Esophagus squamous epithelium (tissue), 5 donors: ENCODE measurements at regions not wholly inside any gene's neighbourhood (a gene's known extent, or its start where the extent isn't known, plus 50 kb on each side); places are given as distances from the start of the nearest gene placed in this dataset.
"Not testable (repeated sequence)": the region's sequence is repeated elsewhere in the genome, so short reads cannot be mapped to it uniquely, and the experiment has no call there.

ENCODE experiments used
- DNase-seq: peaks from one replicate; lab custom pipeline; 2025; lab: John Stamatoyannopoulos, UW
- H3K27ac ChIP-seq, 4 donors: fragments of 200-600 bp; sonication (generic); one replicate each; pipeline ENCODE4 v1.5.1; 2016 to 2019; ENCODE audit warnings: mild to moderate bottlenecking in 1 of 4
- H3K27me3 ChIP-seq, 4 donors: fragments of 200-600 bp; sonication (generic); 1 replicate in 3 of 4; 2 replicates in 1 of 4; pipeline versions ENCODE4 v1.5.1 to v1.6.0; 2017 to 2021; ENCODE audit warnings: antibody characterized with exemption in 1 of 4
- H3K36me3 ChIP-seq, 3 donors: fragments of 200-600 bp; sonication (generic); one replicate each; pipeline ENCODE4 v1.5.1; 2016 to 2019
- H3K4me1 ChIP-seq, 3 donors: fragments of 200-600 bp; sonication (generic); one replicate each; pipeline ENCODE4 v1.5.1; 2017 to 2019
- H3K4me3 ChIP-seq, 4 donors: fragments of 200-600 bp; sonication (generic); 1 replicate in 3 of 4; 2 replicates in 1 of 4; pipeline ENCODE4 v1.5.1; 2016 to 2019; ENCODE audit warnings: mild to moderate bottlenecking in 2 of 4, moderate library complexity in 1 of 4
- H3K9me3 ChIP-seq, 3 donors: fragments of 200-600 bp; sonication (generic); one replicate each; pipeline ENCODE4 v1.5.1; 2016 to 2019
- POLR2A ChIP-seq, 4 donors: fragments of 450-650 bp; IDR thresholded peaks; one replicate each; pipeline ENCODE4 v1.6.1; 2017; ENCODE audit warnings: antibody characterized with exemption in 4 of 4, mild to moderate bottlenecking in 4 of 4, moderate library complexity in 3 of 4
- WGBS, 2 donors: methylation state at CpG; one replicate each; pipeline ENCODE4 v1.1.5; 2018; 5-methylcytosine and 5-hydroxymethylcytosine counted together
- intact Hi-C: fragments of 100-400 bp; cut with DNase I; formaldehyde crosslinking; loops from one replicate; pipeline ENCODE4 v1.15.0; 2022
- TF ChIP-seq, protein P1 (sequence below), 6 experiments: fragments of 450-650 bp in 4 of 6; fragments of 200-600 bp in 2 of 6; sonication (generic) in 2 of 6; IDR thresholded peaks; one replicate each; pipeline ENCODE4 v1.5.1; 2016 to 2019; ENCODE audit warnings: antibody characterized with exemption in 6 of 6, mild to moderate bottlenecking in 4 of 6, moderate library complexity in 4 of 6
- donor health status: DM: yes; HTN: yes; CAD: no.

DNA sequence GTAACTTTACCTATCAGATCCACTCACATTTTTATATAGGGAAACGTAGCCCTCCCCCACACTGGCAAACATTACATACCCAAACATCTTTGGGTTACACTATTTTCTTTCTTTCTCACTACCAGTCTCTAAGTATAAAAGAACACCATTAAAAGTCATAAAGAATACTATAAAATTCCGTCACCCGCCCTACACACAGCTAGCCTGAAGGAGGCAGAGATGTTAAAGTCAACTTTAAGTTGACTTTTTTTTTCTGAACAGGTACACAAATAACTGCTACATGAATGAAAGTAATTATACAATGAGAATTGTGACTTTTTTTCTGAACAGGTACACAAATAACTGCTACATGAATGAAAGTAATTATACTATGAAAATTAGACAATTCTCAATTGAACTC, 628.3 kb downstream of the NUP35 start:
- H3K4me1 ChIP-seq = no peaks in the 10 kb centered on the region
- H3K9me3 ChIP-seq = no peaks in the 10 kb centered on the region
- WGBS, 2 donors = 64 to 75% methylated on average over 3 of the region's 3 CpGs
- intact Hi-C loops = no loop called here
- H3K27ac ChIP-seq = no peak overlapping the region
- DNase-seq = no peak
- H3K4me3 ChIP-seq = no peak overlapping the region
- no peaks in the 10 kb centered on the region for H3K36me3 ChIP-seq
- H3K27me3 ChIP-seq = no peaks in the 10 kb centered on the region
- TF ChIP-seq, protein P1, sequence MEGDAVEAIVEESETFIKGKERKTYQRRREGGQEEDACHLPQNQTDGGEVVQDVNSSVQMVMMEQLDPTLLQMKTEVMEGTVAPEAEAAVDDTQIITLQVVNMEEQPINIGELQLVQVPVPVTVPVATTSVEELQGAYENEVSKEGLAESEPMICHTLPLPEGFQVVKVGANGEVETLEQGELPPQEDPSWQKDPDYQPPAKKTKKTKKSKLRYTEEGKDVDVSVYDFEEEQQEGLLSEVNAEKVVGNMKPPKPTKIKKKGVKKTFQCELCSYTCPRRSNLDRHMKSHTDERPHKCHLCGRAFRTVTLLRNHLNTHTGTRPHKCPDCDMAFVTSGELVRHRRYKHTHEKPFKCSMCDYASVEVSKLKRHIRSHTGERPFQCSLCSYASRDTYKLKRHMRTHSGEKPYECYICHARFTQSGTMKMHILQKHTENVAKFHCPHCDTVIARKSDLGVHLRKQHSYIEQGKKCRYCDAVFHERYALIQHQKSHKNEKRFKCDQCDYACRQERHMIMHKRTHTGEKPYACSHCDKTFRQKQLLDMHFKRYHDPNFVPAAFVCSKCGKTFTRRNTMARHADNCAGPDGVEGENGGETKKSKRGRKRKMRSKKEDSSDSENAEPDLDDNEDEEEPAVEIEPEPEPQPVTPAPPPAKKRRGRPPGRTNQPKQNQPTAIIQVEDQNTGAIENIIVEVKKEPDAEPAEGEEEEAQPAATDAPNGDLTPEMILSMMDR (IDR thresholded peaks at IDR 0.05) = no peak
- no peak for TF ChIP-seq POLR2A (IDR thresholded peaks at IDR 0.05)

DNA sequence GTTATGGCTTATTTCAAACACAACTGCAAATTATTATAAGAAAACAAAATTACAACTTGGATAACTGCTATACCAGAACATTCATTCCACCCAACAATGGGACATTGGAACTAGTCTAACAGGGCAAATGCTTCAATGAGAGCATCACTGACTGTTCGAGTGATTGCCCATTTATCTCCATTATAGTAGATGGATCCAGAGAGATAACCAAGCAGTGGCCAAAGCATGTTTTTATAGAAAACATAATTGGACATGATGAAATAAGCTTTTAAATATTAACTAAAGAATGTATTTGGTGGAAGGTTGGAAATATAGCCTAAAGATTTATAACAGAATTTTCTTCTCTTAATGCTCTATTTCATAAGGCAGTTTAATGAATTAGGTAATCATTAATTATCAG, 634.8 kb downstream of the NUP35 start:
- Histone ChIP-seq H3K4me3 (no peak overlapping the region), H3K27ac (no peak overlapping the region), H3K27me3 (no peaks in the 10 kb centered on the region), H3K36me3 (no peaks in the 10 kb centered on the region), H3K4me1 (no peaks in the 10 kb centered on the region), H3K9me3 (no peaks in the 10 kb centered on the region)
- 42 to 91% methylated on average over 1 of the region's 1 CpG for WGBS, 2 donors
- no peak for DNase-seq
- TF ChIP-seq, protein P1 (IDR thresholded peaks at IDR 0.05) = no peak
- TF ChIP-seq POLR2A (IDR thresholded peaks at IDR 0.05) = no peak
- intact Hi-C loops = no loop called here

DNA sequence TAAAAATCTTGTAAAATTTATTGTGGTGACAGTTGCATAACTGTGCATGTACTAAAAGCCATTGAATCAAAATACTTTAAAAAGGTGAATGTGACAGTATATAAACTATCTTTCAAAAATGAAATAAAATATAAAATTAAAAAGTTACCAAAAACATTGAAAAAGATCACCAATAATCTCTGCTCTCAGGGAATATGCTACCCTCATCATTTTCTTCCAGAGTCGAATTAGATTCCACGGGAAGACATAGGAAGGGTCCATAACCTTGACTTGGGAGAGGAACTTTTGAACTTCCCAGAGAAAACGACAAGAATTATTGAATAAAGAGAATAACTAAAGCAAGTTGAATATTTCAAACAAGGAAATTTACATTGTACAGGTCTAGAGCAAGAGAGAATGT, 649.5 kb downstream of the NUP35 start:
- WGBS, 2 donors = 46 to 62% methylated on average over 3 of the region's 3 CpGs
- no peaks in the 10 kb centered on the region for H3K27me3 ChIP-seq
- H3K36me3 ChIP-seq = no peaks in the 10 kb centered on the region
- H3K4me3 ChIP-seq = no peak overlapping the region
- H3K9me3 ChIP-seq = no peaks in the 10 kb centered on the region
- no peaks in the 10 kb centered on the region for H3K4me1 ChIP-seq
- DNase-seq = no peak
- no peak overlapping the region for H3K27ac ChIP-seq
- TF ChIP-seq, protein P1 (IDR thresholded peaks at IDR 0.05) = no peak
- no peak for TF ChIP-seq POLR2A (IDR thresholded peaks at IDR 0.05)
- intact Hi-C loops = no loop called here

GRCh38 chr2:183780072-183780471, 655.8 kb downstream of the NUP35 start:
- H3K27me3 ChIP-seq = no peaks in the 10 kb centered on the region
- intact Hi-C loops = no loop called here
- DNase-seq = no peak
- no peak overlapping the region for H3K27ac ChIP-seq
- WGBS, 2 donors = 39 to 64% methylated on average over 2 of the region's 2 CpGs
- no peak overlapping the region for H3K4me3 ChIP-seq
- no peaks in the 10 kb centered on the region for H3K9me3 ChIP-seq
- TF ChIP-seq, protein P1 (IDR thresholded peaks at IDR 0.05) = no peak
- no peak for TF ChIP-seq POLR2A (IDR thresholded peaks at IDR 0.05)
- H3K4me1 ChIP-seq = no peaks in the 10 kb centered on the region
- H3K36me3 ChIP-seq = no peaks in the 10 kb centered on the region

GRCh38 chr2:183782436-183782835, 658.2 kb downstream of the NUP35 start:
- Histone ChIP-seq H3K36me3 (no peaks in the 10 kb centered on the region), H3K4me1 (no peaks in the 10 kb centered on the region), H3K27ac (no peak overlapping the region), H3K4me3 (no peak overlapping the region), H3K9me3 (no peaks in the 10 kb centered on the region), H3K27me3 (no peaks in the 10 kb centered on the region)
- no peak for DNase-seq
- TF ChIP-seq, protein P1 (IDR thresholded peaks at IDR 0.05) = no peak
- TF ChIP-seq POLR2A (IDR thresholded peaks at IDR 0.05) = no peak
- WGBS, 2 donors = 0% methylated on average over 1 of the region's 1 CpG; no CpG with 5 or more reads in 1 of the 2 donors
- intact Hi-C loops = no loop called here

GRCh38 chr2:183788796-183789195, 664.6 kb downstream of the NUP35 start:
- DNase-seq, H3K27ac ChIP-seq, H3K27me3 ChIP-seq, H3K36me3 ChIP-seq, H3K4me3 ChIP-seq, intact Hi-C loops, H3K4me1 ChIP-seq: not testable (repeated sequence)
- 61 to 71% methylated on average over 4 to 5 of the region's 8 CpGs for WGBS, 2 donors
- H3K9me3 ChIP-seq = peaks cover 0 to 16% (median 4%) of the 10 kb centered on the region in 3 donors

GRCh38 chr2:183792165-183792924, 668.1 kb downstream of the NUP35 start:
- H3K4me3 ChIP-seq, H3K27me3 ChIP-seq, H3K4me1 ChIP-seq, H3K27ac ChIP-seq, intact Hi-C loops, H3K36me3 ChIP-seq, DNase-seq: not testable (repeated sequence)
- H3K9me3 ChIP-seq = peaks cover 0 to 16% (median 4%) of the 10 kb centered on the region in 3 donors
- no CpG with 5 or more reads among the region's 26 CpGs for whole genome bisulfite sequencing, 2 donors
